PC-3 (cell line): ENCODE measurements at regions not wholly inside any gene's neighbourhood (a gene's known extent, or its start where the extent isn't known, plus 50 kb on each side); places are given as distances from the start of the nearest gene placed in this dataset.

ENCODE experiments used
- EZH2 ChIP-seq: fragments of 300-600 bp; sonication (generic); IDR thresholded peaks from one replicate; pipeline ENCODE4 v1.6.1; 2017; ENCODE audit warnings: antibody characterized with exemption, mild to moderate bottlenecking, low read length; ENCODE audit not compliant: unreplicated experiment
- TF ChIP-seq, protein P1 (sequence below): fragments of 300-600 bp; sonication (generic); conservative IDR thresholded peaks from 2 replicates; pipeline ENCODE4 v1.5.1; 2017; ENCODE audit warnings: antibody characterized with exemption, low read depth, mild to moderate bottlenecking, low read length

DNA sequence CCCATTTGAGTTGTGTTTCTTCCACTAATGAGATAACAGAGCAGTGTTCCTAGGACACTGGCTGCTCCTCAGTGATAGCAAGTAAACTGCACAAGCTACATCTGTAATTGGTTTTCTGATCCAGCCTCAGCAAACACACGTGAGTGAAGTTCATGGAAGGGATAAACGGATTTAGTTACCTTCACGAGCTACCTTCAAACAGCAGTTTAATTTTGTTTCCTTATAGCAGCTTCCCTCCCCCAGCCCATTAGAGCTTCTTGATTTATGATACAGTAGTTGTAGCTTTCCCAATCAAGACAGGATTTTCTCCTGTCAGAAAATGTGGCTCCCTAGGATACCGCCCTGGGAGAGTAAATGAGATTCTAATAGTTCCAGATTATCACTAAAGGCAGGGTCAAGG is 634.2 kb upstream of the FAT1 start:
- TF ChIP-seq, protein P1, sequence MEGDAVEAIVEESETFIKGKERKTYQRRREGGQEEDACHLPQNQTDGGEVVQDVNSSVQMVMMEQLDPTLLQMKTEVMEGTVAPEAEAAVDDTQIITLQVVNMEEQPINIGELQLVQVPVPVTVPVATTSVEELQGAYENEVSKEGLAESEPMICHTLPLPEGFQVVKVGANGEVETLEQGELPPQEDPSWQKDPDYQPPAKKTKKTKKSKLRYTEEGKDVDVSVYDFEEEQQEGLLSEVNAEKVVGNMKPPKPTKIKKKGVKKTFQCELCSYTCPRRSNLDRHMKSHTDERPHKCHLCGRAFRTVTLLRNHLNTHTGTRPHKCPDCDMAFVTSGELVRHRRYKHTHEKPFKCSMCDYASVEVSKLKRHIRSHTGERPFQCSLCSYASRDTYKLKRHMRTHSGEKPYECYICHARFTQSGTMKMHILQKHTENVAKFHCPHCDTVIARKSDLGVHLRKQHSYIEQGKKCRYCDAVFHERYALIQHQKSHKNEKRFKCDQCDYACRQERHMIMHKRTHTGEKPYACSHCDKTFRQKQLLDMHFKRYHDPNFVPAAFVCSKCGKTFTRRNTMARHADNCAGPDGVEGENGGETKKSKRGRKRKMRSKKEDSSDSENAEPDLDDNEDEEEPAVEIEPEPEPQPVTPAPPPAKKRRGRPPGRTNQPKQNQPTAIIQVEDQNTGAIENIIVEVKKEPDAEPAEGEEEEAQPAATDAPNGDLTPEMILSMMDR: no peak
- TF ChIP-seq EZH2: no peak
